NCI-H510A treated with DMSO at 0.1 percent for 48 hours (cell line): ENCODE measurements at regions not wholly inside any gene's neighbourhood (a gene's known extent, or its start where the extent isn't known, plus 50 kb on each side); places are given as distances from the start of the nearest gene placed in this dataset.

Source experiments
- DNase-seq: peaks from one replicate; lab custom pipeline; 2025; lab: John Stamatoyannopoulos, UW

GRCh38 chr20:19953606-19954005 lies 63.6 kb upstream of the NAA20 start:
- DNase-seq = no peak

GRCh38 chr20:19956976-19957375 lies 60.2 kb upstream of the NAA20 start:
- no peak for DNase-seq

DNA sequence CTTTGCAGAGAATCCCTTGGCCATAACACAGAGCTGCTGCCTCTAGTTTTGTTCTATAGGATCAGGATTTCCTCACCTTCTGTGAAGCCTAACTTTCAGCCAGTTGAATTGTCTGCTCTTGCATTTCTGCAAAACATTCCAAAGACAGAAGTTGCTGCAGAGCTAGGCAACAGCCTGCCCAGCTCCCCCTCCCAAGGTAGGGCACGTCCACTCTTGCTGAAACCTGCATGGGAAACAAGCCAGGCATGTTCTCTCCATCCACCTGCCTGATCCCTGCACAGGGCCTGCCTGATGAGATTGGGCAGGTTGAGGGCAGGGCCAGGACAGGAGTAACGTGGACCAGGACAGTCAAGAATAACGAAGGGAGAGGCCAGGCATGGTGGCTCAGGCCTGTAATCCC lies 58.9 kb upstream of the NAA20 start:
- no peak for DNase-seq

DNA sequence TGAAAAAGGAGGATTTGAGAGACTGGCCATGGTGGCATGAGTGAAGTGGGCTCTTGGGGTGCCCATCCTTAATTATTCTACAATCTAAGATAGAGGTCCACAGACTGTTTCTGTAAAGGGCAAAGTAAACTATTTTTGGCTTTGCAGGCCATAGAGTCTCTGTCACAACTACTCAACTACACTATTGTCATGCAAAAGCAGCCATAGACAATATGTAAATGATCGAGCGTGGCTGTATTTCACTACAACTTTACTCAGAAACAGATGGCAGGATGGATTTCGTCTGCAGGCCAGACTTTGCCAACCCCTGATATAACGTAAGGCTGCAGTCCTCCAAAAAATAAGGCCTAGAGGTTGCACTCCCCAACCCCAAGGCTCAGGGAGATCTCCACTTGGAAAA lies 58.2 kb upstream of the NAA20 start:
- DNase-seq = no peak

- no peak for DNase-seq
Measured at GRCh38 chr20:19960745-19961144, 56.4 kb upstream of the NAA20 start.

DNA sequence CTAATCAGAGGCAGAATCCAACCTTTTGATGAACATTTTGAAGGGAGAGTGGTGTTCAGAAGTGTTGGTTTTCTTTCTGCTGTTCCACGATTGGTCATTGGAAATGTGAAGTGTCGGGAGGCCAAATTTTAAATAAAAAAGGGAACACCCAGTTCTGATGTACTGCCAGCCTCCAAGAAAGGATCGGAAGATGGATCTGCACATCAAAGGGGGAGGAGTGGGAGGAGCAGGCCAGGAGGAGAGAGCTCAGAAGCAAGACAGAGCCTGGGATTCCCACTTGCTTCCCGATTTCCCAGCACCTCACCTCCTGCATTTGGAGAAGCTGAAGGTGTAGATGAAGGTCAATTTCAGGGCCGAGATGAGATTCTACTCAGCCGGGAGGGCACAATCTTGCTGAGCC lies 55.9 kb upstream of the NAA20 start:
- no peak for DNase-seq

- no peak for DNase-seq
Measured at GRCh38 chr20:19962958-19963357, 54.2 kb upstream of the NAA20 start.

GRCh38 chr20:19964289-19965265 lies 52.6 kb upstream of the NAA20 start:
- peak; percentile 36 for DNase-seq

GRCh38 chr20:19966840-19967239 lies 50.3 kb upstream of the NAA20 start:
- DNase-seq = peak; percentile 49
